ENCODE measurements at regions not wholly inside any gene's neighbourhood (a gene's known extent, or its start where the extent isn't known, plus 50 kb on each side); places are given as distances from the start of the nearest gene placed in this dataset.
"Not testable (repeated sequence)": the region's sequence is repeated elsewhere in the genome, so short reads cannot be mapped to it uniquely, and the experiment has no call there.

- no peak for DNase-seq
These were observed 88.9 kb upstream of the ECI2 start for GRCh38 chr6:4224067-4224978.

- no peak for DNase-seq
These were observed 85.2 kb upstream of the ECI2 start for GRCh38 chr6:4220558-4220957.

GRCh38 chr6:4218619-4219317 is 83.4 kb upstream of the ECI2 start:
- not testable (repeated sequence) for DNase-seq

GRCh38 chr6:4212588-4212987 is 77.2 kb upstream of the ECI2 start:
- DNase-seq = no peak

- no peak for DNase-seq
These were observed 75.4 kb upstream of the ECI2 start for GRCh38 chr6:4210629-4211419.

- DNase-seq = no peak
These were observed 73.8 kb upstream of the ECI2 start for GRCh38 chr6:4209196-4209595.

- no peak for DNase-seq
These were observed 72.8 kb upstream of the ECI2 start for GRCh38 chr6:4208158-4208557.

GRCh38 chr6:4203642-4204417 is 68.5 kb upstream of the ECI2 start:
- DNase-seq = not testable (repeated sequence)

- no peak for DNase-seq
These were observed 57.3 kb upstream of the ECI2 start for GRCh38 chr6:4192627-4193026.

- DNase-seq = no peak
These were observed 56.8 kb upstream of the ECI2 start for GRCh38 chr6:4192173-4192572.

- DNase-seq = no peak
These were observed 55.9 kb upstream of the ECI2 start for GRCh38 chr6:4191271-4191721.

- DNase-seq = no peak
These were observed 53.9 kb upstream of the ECI2 start for GRCh38 chr6:4189249-4189648.

GRCh38 chr6:4188801-4189200 is 53.4 kb upstream of the ECI2 start:
- DNase-seq = no peak

- DNase-seq = no peak
These were observed 52.1 kb upstream of the ECI2 start for GRCh38 chr6:4187480-4187879.

- no peak for DNase-seq
These were observed 51.0 kb upstream of the ECI2 start for GRCh38 chr6:4186385-4186784.

GRCh38 chr6:4185846-4186245 is 50.5 kb upstream of the ECI2 start:
- DNase-seq = no peak

GRCh38 chr6:4185419-4185818 is 50.0 kb upstream of the ECI2 start:
- DNase-seq = no peak
